NT2/D1 (cell line): ENCODE measurements at regions not wholly inside any gene's neighbourhood (a gene's known extent, or its start where the extent isn't known, plus 50 kb on each side); places are given as distances from the start of the nearest gene placed in this dataset.

Experiments used
- SUZ12 ChIP-seq: IDR thresholded peaks from 2 replicates; pipeline ENCODE4 v1.6.1; 2011; ENCODE audit not compliant: insufficient read length, insufficient read depth; ENCODE audit errors: extremely low read depth
- YY1 ChIP-seq: IDR thresholded peaks from 2 replicates; pipeline ENCODE4 v1.6.1; 2011; ENCODE audit not compliant: insufficient read length, insufficient read depth
- ZNF274 ChIP-seq: IDR thresholded peaks from 2 replicates; pipeline ENCODE4 v1.6.1; 2011; ENCODE audit warnings: mild to moderate bottlenecking, low read depth, low read length

GRCh38 chr5:113900816-113901215, 387.3 kb downstream of the YTHDC2 start:
- TF ChIP-seq YY1 (no peak), ZNF274 (no peak), SUZ12 (no peak)
